ENCODE measurements at regions not wholly inside any gene's neighbourhood (a gene's known extent, or its start where the extent isn't known, plus 50 kb on each side); places are given as distances from the start of the nearest gene placed in this dataset.

- Histone ChIP-seq H3K79me2 (ENCODE audit: insufficient read depth, low read length) (no peaks in the 10 kb centered on the region), H3K23me2 (ENCODE audit: insufficient read length, low read depth, low read length, poor library complexity, severe bottlenecking) (no peaks in the 10 kb centered on the region), H2BK12ac (ENCODE audit: insufficient read length, low read depth, low read length) (no peak overlapping the region), H3K27ac (ENCODE audit: insufficient read length, low read depth, low read length) (no peak overlapping the region), H3K23ac (ENCODE audit: insufficient read length, low read depth, low read length) (no peak overlapping the region), H3T11ph (ENCODE audit: low read length) (no peak overlapping the region), H3K9me3 (ENCODE audit: control insufficient read depth, low read depth, low read length) (no peaks in the 10 kb centered on the region), H2BK120ac (ENCODE audit: low read depth, low read length, poor library complexity, severe bottlenecking) (no peak overlapping the region), H3K56ac (ENCODE audit: insufficient read length, low read depth, low read length) (no peak overlapping the region), H4K5ac (ENCODE audit: insufficient read length, low read depth, low read length) (no peak overlapping the region), H3K4ac (ENCODE audit: low read depth, low read length) (no peak overlapping the region), H4K20me1 (ENCODE audit: control insufficient read depth, insufficient read depth, insufficient read length) (no peaks in the 10 kb centered on the region), H4K8ac (replicated peaks; ENCODE audit: insufficient read length, low read depth, low read length) (no peak overlapping the region), H2AFZ (ENCODE audit: low read length) (no peak overlapping the region), H2AK5ac (ENCODE audit: insufficient read length, low read length) (no peak overlapping the region), H2BK20ac (ENCODE audit: low read depth, low read length, poor library complexity, severe bottlenecking) (no peak overlapping the region), H4K91ac (ENCODE audit: insufficient read length, low read depth, low read length) (no peak overlapping the region), H3K4me1 (ENCODE audit: insufficient read depth, low read length) (peaks cover 4% of the 10 kb centered on the region; the same call in 1 of the 2 replicates), H3K14ac (ENCODE audit: insufficient read depth, low read length) (no peak overlapping the region), H2BK15ac (ENCODE audit: low read depth, low read length) (no peak overlapping the region), H3K4me2 (ENCODE audit: insufficient read depth, insufficient read length, low read length) (no peak overlapping the region), H3K9ac (ENCODE audit: extremely low read depth, insufficient read length, low read length) (no peak overlapping the region), H3K79me1 (ENCODE audit: insufficient read depth, low read depth, low read length, poor library complexity, severe bottlenecking) (no peaks in the 10 kb centered on the region), H3K27me3 (ENCODE audit: insufficient read depth, low read length) (no peaks in the 10 kb centered on the region), H2BK5ac (ENCODE audit: insufficient read length, low read length) (no peak overlapping the region), H3K18ac (ENCODE audit: insufficient read length, low read depth, low read length) (no peak overlapping the region)
- no CpG with 5 or more reads among the region's 3 CpGs for WGBS (ENCODE audit: extremely low coverage, insufficient read length, low lambda C conversion rate)
- H3K4me3 Mint-ChIP-seq, result no peak overlapping the region
- peaks cover 2% of the 10 kb centered on the region; the same call in 1 of the 2 replicates for H3K27me3 Mint-ChIP-seq (ENCODE audit: low read depth)
- H3K9me3 Mint-ChIP-seq, result peaks cover 0 to 4% of the 10 kb centered on the region in 2 experiments; a peak in 1 of 5 replicates
- no peaks in the 10 kb centered on the region; a peak in 2 of 7 replicates for H3K36me3 Mint-ChIP-seq (ENCODE audit: insufficient read depth in 1 of 3, low read depth in 3 of 3)
- peak overlapping the region in 1 of 3 experiments; percentile 53; a peak in 1 of 7 replicates for H3K27ac Mint-ChIP-seq
- DNase-seq, result no peak
- H3K4me1 Mint-ChIP-seq, result peaks cover 24 to 28% of the 10 kb centered on the region in 2 experiments
- TF ChIP-seq CTCF (conservative IDR thresholded peaks at IDR 0.05), result no peak
These were observed 138.3 kb downstream of the TOMM20 start for GRCh38 chr1:234990328-234990675.

Measured in H9 (cell line).